ENCODE measurements at regions not wholly inside any gene's neighbourhood (a gene's known extent, or its start where the extent isn't known, plus 50 kb on each side); places are given as distances from the start of the nearest gene placed in this dataset.

- in situ Hi-C loops (cut with MboI; ENCODE audit: low pct_ligation_motif_present in 1 of 4, low pct_unique_long_range_greater_than_20kb in 1 of 4, low sequenced_read_pairs in 3 of 4) = no loop called here
These were observed 126.8 kb downstream of the GLI2 start for GRCh38 chr2:120862201-120863060.

GRCh38 chr2:120863146-120863545, 127.5 kb downstream of the GLI2 start:
- DNase-seq = no peak
- 82 to 91% methylated on average over 3 to 9 of the region's 9 CpGs for WGBS, 2 donors (ENCODE audit: low coverage in 1 of 2)
- TF ChIP-seq EP300 (IDR thresholded peaks at IDR 0.05; ENCODE audit: low read depth) (no peak), POLR2AphosphoS5 (IDR thresholded peaks at IDR 0.05) (no peak), POLR2A (IDR thresholded peaks at IDR 0.05) (no peak)
- TF ChIP-seq, protein P1, sequence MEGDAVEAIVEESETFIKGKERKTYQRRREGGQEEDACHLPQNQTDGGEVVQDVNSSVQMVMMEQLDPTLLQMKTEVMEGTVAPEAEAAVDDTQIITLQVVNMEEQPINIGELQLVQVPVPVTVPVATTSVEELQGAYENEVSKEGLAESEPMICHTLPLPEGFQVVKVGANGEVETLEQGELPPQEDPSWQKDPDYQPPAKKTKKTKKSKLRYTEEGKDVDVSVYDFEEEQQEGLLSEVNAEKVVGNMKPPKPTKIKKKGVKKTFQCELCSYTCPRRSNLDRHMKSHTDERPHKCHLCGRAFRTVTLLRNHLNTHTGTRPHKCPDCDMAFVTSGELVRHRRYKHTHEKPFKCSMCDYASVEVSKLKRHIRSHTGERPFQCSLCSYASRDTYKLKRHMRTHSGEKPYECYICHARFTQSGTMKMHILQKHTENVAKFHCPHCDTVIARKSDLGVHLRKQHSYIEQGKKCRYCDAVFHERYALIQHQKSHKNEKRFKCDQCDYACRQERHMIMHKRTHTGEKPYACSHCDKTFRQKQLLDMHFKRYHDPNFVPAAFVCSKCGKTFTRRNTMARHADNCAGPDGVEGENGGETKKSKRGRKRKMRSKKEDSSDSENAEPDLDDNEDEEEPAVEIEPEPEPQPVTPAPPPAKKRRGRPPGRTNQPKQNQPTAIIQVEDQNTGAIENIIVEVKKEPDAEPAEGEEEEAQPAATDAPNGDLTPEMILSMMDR (IDR thresholded peaks at IDR 0.05) = no peak
- no peaks in the 10 kb centered on the region for H3K36me3 ChIP-seq
- intact Hi-C loops (cut with DNase I; ENCODE audit: low total_unique reads) (no loop called here), in situ Hi-C loops (cut with MboI; ENCODE audit: low pct_ligation_motif_present in 1 of 4, low pct_unique_long_range_greater_than_20kb in 1 of 4, low sequenced_read_pairs in 3 of 4) (no loop called here)
- H3K27me3 ChIP-seq = peaks cover 19% of the 10 kb centered on the region
- H3K27ac ChIP-seq = no peak overlapping the region
- H3K4me3 ChIP-seq = no peak overlapping the region
- peaks cover 5 to 21% (median 6%) of the 10 kb centered on the region in 4 donors for H3K4me1 ChIP-seq
- no peaks in the 10 kb centered on the region for H3K9me3 ChIP-seq

More at GRCh38 chr2:120862201-120863060, 126.8 kb downstream of the GLI2 start:
- WGBS, 2 donors (ENCODE audit: low coverage in 1 of 2) = 77% methylated on average over 18 of the region's 18 CpGs; no CpG with 5 or more reads in 1 of the 2 donors
- no peak for DNase-seq
- intact Hi-C loops (cut with DNase I; ENCODE audit: low total_unique reads) = no loop called here
- Histone ChIP-seq H3K4me3 (no peak overlapping the region), H3K4me1 (peaks cover 4 to 20% (median 6%) of the 10 kb centered on the region in 4 donors), H3K9me3 (no peaks in the 10 kb centered on the region), H3K27me3 (peaks cover 12% of the 10 kb centered on the region), H3K27ac (peak overlapping the region in 1 of 4 donors; percentile 1), H3K36me3 (no peaks in the 10 kb centered on the region)
- TF ChIP-seq POLR2A (IDR thresholded peaks at IDR 0.05) (no peak), POLR2AphosphoS5 (IDR thresholded peaks at IDR 0.05) (no peak), EP300 (IDR thresholded peaks at IDR 0.05; ENCODE audit: low read depth) (no peak)
- TF ChIP-seq, protein P1 (IDR thresholded peaks at IDR 0.05) = no peak

DNA sequence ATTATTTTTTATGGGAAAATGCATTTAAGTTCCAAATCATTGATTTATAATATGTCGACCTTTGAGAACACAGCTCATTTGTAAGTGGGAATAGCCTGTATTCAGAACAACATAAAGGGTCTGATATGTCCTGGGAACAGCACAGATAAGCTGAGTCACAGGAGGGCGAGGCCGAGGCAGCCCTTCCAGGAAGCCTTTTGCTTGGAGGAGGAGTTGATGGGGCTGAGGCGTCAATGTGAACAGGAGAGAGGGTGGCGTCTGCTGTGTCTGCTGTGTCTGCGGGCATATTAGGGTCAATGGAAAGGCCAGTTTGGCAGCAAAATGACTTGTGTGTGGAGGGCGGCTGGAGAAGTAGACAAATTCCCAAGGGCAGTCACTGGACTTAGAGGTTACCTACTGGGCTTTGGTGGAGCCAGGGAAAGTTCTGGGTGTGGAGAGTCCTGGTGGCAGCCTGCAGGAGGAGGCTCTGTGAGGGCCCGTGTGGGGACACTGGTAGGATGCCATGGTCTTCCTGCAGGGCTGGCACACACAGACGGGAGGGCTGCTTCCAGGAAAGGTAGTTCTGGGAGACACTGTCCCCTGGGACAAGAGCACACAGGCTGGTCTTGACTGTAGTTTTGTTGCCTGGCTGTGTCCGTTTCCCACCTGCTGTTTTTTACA, 128.1 kb downstream of the GLI2 start:
- Histone ChIP-seq H3K9me3 (no peaks in the 10 kb centered on the region), H3K4me1 (peaks cover 6 to 24% (median 11%) of the 10 kb centered on the region in 4 donors), H3K27me3 (peaks cover 25% of the 10 kb centered on the region), H3K36me3 (no peaks in the 10 kb centered on the region), H3K27ac (no peak overlapping the region), H3K4me3 (no peak overlapping the region)
- DNase-seq = no peak
- TF ChIP-seq, protein P1 (IDR thresholded peaks at IDR 0.05) = no peak
- TF ChIP-seq POLR2AphosphoS5 (IDR thresholded peaks at IDR 0.05) (no peak), POLR2A (IDR thresholded peaks at IDR 0.05) (no peak)
- intact Hi-C loops (cut with DNase I; ENCODE audit: low total_unique reads) = no loop called here
- in situ Hi-C loops (cut with MboI; ENCODE audit: low pct_ligation_motif_present in 1 of 4, low pct_unique_long_range_greater_than_20kb in 1 of 4, low sequenced_read_pairs in 3 of 4) = no loop called here
- 30 to 58% methylated on average over 1 to 10 of the region's 10 CpGs for WGBS, 2 donors (ENCODE audit: low coverage in 1 of 2)

- DNase-seq = no peak
- Histone ChIP-seq H3K27me3 (peaks cover 28% of the 10 kb centered on the region), H3K9me3 (no peaks in the 10 kb centered on the region), H3K27ac (no peak overlapping the region), H3K36me3 (no peaks in the 10 kb centered on the region), H3K4me1 (peaks cover 6 to 27% (median 11%) of the 10 kb centered on the region in 4 donors), H3K4me3 (no peak overlapping the region)
- TF ChIP-seq EP300 (IDR thresholded peaks at IDR 0.05; ENCODE audit: low read depth) = no peak
- TF ChIP-seq POLR2AphosphoS5 (IDR thresholded peaks at IDR 0.05) = no peak
- TF ChIP-seq, protein P1 (IDR thresholded peaks at IDR 0.05) = no peak
- intact Hi-C loops (cut with DNase I; ENCODE audit: low total_unique reads) (no loop called here), in situ Hi-C loops (cut with MboI; ENCODE audit: low pct_ligation_motif_present in 1 of 4, low pct_unique_long_range_greater_than_20kb in 1 of 4, low sequenced_read_pairs in 3 of 4) (no loop called here)
- WGBS, 2 donors (ENCODE audit: low coverage in 1 of 2) = 63% methylated on average over 11 of the region's 11 CpGs; no CpG with 5 or more reads in 1 of the 2 donors
These were observed 129.3 kb downstream of the GLI2 start for GRCh38 chr2:120864981-120865380.
